GM19372 (cell line): ENCODE measurements at regions not wholly inside any gene's neighbourhood (a gene's known extent, or its start where the extent isn't known, plus 50 kb on each side); places are given as distances from the start of the nearest gene placed in this dataset.
"Not testable (repeated sequence)": the region's sequence is repeated elsewhere in the genome, so short reads cannot be mapped to it uniquely, and the experiment has no call there.

Source experiments
- ATAC-seq: cut with Tn5 transposase; IDR thresholded peaks from one replicate; pipeline ENCODE4 v1.9.1; 2021; ENCODE audit warnings: mild to moderate bottlenecking, low read depth, moderate library complexity; ENCODE audit not compliant: unreplicated experiment

DNA sequence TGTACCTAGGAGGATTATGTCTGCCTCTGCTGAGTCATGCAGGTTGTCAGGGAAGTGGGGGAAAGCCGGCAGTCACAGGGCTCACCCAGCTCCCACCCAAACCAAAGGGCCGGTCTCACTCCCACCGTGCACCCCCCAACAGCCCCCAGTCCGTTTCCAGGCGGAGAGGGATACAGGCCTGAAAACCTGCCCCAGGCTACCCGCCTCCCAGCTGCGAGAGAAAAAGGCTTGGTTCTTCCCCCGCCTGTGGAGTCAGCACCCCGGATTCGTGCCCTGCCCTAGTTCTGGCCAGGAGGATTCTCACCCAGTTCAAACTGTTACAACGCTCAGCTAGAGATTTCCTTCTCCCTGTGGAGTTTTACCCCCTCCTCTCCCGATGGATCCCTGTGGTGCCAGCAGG is 323.6 kb upstream of the ZFP42 start:
- not testable (repeated sequence) for ATAC-seq

DNA sequence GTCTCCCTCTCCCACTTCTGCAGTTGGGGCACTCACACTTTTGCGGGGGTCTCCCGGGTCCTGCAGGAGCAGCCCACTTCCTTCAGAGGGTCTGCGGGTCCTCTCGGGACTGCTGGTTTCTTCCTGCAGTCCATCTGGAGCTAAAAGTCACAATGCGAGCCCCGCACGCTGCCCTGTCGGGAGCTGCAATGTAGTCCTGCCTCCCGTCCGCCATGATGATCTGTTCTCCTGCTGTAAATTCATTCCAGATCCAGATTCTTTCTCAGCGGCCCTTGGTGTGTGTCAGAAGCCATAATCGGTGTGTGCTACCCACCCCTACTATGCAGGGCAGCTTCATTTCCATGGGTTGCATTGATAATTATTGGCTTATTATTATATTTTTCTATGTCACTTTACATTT is 323.0 kb upstream of the ZFP42 start:
- not testable (repeated sequence) for ATAC-seq

DNA sequence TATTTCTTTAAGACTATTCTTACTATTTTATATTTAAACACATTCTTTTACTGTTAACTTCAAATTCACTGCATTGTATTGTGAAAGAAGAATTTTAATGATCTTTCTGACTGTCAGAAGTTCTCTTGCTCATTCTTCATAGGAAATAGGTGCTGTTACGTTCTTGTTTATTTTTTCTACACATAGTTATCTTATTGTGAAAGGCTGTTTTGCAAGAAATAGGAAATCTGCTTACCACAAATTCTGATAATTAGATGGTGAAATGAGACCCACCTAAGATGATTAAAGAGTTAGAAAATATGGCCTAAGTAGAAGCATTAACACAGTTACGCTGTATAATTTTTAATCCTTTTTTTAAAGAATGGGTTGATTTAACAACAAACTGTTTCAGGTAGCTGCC is 316.1 kb upstream of the ZFP42 start:
- no peak for ATAC-seq

DNA sequence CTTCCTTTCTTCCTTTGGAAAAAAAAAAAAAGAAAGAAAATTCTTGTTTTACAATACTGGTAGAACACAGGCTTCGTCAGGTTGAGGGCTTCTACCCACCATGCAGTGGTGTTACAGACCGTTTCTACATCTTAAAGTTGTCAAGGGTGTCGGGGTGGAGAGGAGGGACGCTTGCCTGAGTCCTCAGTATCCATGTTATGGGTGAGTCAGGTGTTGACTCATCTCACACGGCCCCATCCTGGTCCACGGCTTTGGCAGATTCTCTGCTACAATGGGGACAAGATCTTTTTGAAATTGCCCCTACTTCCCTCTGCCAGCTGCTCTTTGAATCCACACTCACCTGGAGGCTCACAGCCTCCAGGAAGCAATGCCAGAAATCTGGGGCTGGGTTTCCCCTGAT is 310.3 kb upstream of the ZFP42 start:
- ATAC-seq: no peak

DNA sequence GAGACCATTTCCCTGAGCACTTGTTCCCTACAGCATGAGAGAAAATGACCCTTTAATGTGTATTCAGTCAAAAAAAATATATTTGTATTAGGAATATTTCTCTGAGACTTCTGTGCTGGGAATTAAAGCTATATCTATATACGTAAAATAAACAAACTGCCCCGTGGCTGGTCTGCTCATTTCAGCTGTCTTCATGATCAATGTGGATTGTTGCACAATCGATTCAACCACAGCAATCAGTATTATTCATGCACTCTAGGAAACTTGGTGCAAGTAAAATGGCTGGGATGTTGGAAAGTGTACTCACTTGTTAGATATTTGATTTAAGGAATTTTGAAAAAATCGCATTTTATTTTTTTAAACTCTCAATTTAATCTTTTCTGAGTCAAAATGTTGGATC is 307.9 kb upstream of the ZFP42 start:
- ATAC-seq: no peak

- no peak for ATAC-seq
Observed at GRCh38 chr4:187692626-187693025, 302.9 kb upstream of the ZFP42 start.

DNA sequence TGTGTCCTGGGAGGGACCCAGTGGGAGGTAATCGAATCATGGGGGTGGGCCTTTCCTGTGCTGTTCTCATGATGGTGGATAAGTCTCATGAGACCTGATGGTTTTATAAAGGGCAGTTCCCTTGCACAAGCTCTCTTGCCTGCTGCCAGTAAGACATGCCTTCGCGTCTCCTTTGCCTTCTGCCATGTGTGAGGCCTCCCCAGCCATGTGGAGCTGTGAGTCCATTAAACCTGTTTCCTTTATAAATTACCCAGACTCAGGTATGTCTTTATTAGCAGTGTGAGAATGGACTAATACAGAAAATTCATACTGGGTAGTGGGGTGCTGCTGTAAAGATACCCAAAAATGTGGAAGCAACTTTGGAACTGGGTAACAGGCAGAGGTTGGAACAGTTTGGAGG is 300.0 kb upstream of the ZFP42 start:
- ATAC-seq: not testable (repeated sequence)

GRCh38 chr4:187711586-187711985 is 284.0 kb upstream of the ZFP42 start:
- ATAC-seq: no peak

- ATAC-seq: no peak
Observed at GRCh38 chr4:187714957-187715356, 280.6 kb upstream of the ZFP42 start.

DNA sequence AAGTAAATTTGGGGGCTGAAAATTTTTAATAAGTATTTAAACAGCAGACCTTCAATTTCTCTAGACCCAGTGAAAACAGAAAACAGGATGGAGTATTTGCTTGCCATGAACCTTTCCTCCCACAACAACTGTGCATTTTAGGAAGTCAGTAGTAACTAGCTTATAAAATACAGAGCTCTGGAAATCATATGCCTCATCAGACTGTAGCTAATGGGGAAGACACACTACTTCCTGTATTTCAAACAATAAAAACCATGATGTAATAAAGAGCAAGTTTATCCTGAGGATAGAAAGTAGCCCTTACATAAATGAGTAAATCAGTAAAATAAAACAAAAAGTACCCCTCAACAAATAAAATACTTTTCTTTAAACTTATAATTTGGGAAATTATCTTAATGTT is 280.1 kb upstream of the ZFP42 start:
- ATAC-seq: no peak

DNA sequence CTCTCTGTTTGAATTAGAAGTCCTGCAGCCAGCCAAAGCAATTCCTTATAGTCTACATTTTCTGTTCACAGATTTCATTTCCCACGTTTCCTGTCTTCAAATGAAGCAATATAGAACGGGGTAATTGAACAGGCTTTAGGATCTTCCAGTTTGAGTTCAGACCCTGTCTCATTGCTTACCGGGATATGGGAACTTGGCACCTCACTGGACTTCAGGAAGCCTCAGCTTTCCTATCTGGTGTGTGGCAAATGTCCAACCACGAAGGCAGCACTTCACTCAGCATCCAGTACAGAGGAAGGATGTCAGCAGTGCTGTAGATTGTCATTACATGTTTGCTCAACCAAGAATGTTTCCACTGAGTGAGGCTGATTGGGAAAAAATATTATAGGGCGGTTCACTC is 271.1 kb upstream of the ZFP42 start:
- ATAC-seq: no peak

GRCh38 chr4:187726485-187726884 is 269.1 kb upstream of the ZFP42 start:
- no peak for ATAC-seq

DNA sequence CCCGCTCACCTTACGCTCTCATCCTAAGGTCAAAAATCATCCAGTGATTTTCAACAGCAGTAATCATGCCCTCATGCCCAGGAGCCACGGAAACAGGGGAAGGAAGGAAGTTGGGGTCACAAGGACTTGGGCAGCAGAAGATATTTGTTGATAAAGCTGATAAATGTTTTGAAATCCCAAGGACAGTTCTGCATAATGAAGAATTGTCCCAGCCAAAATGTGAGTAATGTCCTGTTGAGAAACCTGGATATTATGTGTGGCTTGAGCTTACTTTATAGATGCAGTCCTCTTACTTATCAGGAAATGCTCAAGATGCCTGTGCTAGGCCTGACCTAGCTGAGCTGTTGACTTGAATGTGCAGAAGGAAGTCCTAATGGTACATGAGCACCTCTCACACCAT is 263.0 kb upstream of the ZFP42 start:
- no peak for ATAC-seq

GRCh38 chr4:187739771-187740170 is 255.8 kb upstream of the ZFP42 start:
- ATAC-seq: no peak

GRCh38 chr4:187744911-187745310 is 250.7 kb upstream of the ZFP42 start:
- ATAC-seq: no peak

DNA sequence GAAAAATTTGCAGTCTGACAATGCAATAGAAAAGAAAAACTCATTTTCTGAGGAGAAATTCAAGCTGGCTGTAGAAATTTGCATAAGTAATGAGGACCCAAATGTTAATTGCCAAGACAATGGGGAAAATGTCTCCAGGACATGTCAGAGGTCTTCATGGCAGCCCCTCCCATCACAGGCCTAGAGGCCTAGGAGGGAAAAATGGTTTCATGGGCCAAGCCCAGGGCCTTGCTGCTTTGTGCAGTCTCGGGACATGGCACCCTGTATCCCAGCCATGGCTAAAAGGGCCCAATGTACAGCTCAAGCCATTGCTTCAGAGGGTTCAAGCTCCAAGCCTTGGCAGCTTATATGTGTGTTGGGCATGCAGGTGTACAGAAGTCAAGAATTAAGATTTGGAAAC is 244.9 kb upstream of the ZFP42 start:
- ATAC-seq: not testable (repeated sequence)

DNA sequence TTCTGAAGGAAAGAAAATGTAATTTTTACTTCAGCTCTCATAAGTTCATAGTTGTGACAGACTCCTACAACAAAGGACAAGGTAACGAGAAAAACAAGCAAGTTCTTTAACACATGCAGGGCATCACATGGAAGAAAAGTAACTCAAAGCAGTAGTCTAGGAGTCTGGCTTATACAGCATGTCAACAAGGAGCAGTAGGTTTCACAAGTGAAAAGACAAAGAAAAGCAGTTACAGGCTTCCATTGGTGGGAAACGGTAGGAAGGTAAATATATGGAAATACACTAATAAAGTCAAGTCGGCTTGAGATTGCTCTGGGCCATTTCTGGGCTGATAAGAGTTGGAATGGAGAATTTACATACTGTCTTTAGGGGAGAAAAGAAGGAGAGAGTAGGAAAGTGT is 228.4 kb upstream of the ZFP42 start:
- no peak for ATAC-seq

DNA sequence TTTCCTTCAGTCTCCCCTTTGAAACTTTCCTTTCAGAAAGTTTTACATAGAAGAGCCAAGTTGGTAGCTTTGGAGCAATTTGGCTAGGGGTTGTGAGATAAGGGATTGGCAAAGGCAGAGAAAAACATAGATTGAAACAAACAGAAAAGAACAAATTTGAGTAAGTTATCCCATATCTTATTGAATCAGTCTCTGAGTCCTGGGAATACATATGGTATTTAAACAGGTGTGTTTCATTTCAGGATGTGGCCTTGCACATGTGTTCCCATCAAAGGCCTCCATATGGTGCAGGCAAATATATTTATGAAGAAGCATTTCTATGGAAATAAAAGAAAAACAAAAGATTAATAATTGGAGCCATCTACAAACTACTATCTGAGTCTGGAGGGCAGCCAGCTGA is 227.9 kb upstream of the ZFP42 start:
- ATAC-seq: no peak

GRCh38 chr4:187770345-187770744 is 225.2 kb upstream of the ZFP42 start:
- no peak for ATAC-seq

- no peak for ATAC-seq
Observed at GRCh38 chr4:187777954-187778353, 217.6 kb upstream of the ZFP42 start.

- ATAC-seq: no peak
Observed at GRCh38 chr4:187780070-187780469, 215.5 kb upstream of the ZFP42 start.

DNA sequence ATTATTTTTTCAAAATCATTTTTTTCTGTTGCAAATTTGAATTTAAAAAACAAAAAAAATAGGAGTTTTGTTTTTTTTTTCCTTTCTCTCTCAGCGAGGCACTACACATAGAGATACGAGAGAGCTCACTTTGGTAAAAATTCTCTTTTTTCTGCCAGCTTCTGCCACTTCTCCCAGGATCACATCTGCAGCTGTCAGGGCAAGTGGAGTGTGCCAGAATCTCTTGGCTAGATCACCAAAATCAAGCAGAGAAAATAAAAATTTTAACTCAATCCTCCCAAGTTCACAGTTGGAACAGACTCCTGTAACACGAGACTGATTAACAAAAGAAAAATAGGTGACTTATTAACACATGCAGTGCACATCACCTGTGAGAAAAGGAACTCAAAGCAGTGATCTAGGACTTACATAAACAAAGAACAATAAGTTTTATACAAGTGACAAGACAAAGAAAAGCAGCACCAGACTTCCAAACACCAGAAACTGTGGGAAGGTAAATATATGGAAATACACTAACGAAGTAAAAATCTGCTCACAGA is 213.2 kb upstream of the ZFP42 start:
- ATAC-seq: no peak

- ATAC-seq: no peak
Observed at GRCh38 chr4:187786190-187786589, 209.4 kb upstream of the ZFP42 start.
